ENCODE measurements at regions not wholly inside any gene's neighbourhood (a gene's known extent, or its start where the extent isn't known, plus 50 kb on each side); places are given as distances from the start of the nearest gene placed in this dataset.

DNA sequence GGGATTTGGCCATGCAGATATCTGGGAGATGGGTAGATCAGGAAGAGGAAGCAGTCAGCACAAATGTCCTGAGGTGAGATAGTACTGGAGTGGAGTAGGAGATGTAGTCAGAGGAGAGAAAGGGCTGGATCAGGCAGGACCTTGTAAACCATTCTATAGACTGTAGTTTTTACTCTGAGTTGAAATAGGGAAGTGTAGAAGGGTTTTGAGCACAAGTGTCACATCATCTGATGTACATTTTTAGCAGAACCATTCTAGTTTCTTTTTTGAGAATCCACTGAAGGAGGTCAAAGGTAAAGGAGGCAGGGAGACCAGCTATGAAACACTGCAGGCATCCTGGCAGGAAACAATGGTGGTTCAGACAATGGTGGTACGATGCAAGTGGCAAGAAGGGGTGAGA lies 194.6 kb upstream of the RRP15 start:
- TF ChIP-seq, protein P1, sequence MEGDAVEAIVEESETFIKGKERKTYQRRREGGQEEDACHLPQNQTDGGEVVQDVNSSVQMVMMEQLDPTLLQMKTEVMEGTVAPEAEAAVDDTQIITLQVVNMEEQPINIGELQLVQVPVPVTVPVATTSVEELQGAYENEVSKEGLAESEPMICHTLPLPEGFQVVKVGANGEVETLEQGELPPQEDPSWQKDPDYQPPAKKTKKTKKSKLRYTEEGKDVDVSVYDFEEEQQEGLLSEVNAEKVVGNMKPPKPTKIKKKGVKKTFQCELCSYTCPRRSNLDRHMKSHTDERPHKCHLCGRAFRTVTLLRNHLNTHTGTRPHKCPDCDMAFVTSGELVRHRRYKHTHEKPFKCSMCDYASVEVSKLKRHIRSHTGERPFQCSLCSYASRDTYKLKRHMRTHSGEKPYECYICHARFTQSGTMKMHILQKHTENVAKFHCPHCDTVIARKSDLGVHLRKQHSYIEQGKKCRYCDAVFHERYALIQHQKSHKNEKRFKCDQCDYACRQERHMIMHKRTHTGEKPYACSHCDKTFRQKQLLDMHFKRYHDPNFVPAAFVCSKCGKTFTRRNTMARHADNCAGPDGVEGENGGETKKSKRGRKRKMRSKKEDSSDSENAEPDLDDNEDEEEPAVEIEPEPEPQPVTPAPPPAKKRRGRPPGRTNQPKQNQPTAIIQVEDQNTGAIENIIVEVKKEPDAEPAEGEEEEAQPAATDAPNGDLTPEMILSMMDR (IDR thresholded peaks at IDR 0.05; ENCODE audit: borderline replicate concordance, extremely low read depth, low read length, poor library complexity, severe bottlenecking) = no peak
- TF ChIP-seq EZH2 (IDR thresholded peaks at IDR 0.05; ENCODE audit: borderline replicate concordance, low read depth, low read length, severe bottlenecking) = no peak

Measured in DND-41 (cell line).